DMS114 treated with DMSO at 0.1 percent for 48 hours (cell line): ENCODE measurements at regions not wholly inside any gene's neighbourhood (a gene's known extent, or its start where the extent isn't known, plus 50 kb on each side); places are given as distances from the start of the nearest gene placed in this dataset.

Source experiments
- DNase-seq: peaks from one replicate; lab custom pipeline; 2025; ENCODE audit not compliant: unreplicated experiment; lab: John Stamatoyannopoulos, UW

- no peak for DNase-seq
These were observed 227.6 kb upstream of the CHRNA7 start for GRCh38 chr15:31802761-31803160.

- DNase-seq: no peak
These were observed 226.9 kb upstream of the CHRNA7 start for GRCh38 chr15:31803388-31803884.

- DNase-seq: no peak
These were observed 225.1 kb upstream of the CHRNA7 start for GRCh38 chr15:31805090-31805662.

- no peak for DNase-seq
These were observed 224.2 kb upstream of the CHRNA7 start for GRCh38 chr15:31806106-31806505.

GRCh38 chr15:31811641-31812040 is 218.7 kb upstream of the CHRNA7 start:
- DNase-seq: no peak

- no peak for DNase-seq
These were observed 216.2 kb upstream of the CHRNA7 start for GRCh38 chr15:31814082-31814481.

GRCh38 chr15:31815411-31816155 is 214.7 kb upstream of the CHRNA7 start:
- DNase-seq: no peak

- DNase-seq: no peak
These were observed 207.9 kb upstream of the CHRNA7 start for GRCh38 chr15:31822463-31822862.

GRCh38 chr15:31824024-31824423 is 206.3 kb upstream of the CHRNA7 start:
- no peak for DNase-seq

- no peak for DNase-seq
These were observed 201.7 kb upstream of the CHRNA7 start for GRCh38 chr15:31828594-31828993.

GRCh38 chr15:31830591-31830990 is 199.7 kb upstream of the CHRNA7 start:
- no peak for DNase-seq

- no peak for DNase-seq
These were observed 198.7 kb upstream of the CHRNA7 start for GRCh38 chr15:31831596-31831995.

- no peak for DNase-seq
These were observed 195.7 kb upstream of the CHRNA7 start for GRCh38 chr15:31834654-31835053.

GRCh38 chr15:31839388-31839787 is 190.9 kb upstream of the CHRNA7 start:
- DNase-seq: no peak

- DNase-seq: no peak
These were observed 189.4 kb upstream of the CHRNA7 start for GRCh38 chr15:31840849-31841476.

- DNase-seq: no peak
These were observed 187.7 kb upstream of the CHRNA7 start for GRCh38 chr15:31842532-31843195.

GRCh38 chr15:31843426-31844055 is 186.8 kb upstream of the CHRNA7 start:
- DNase-seq: no peak

- DNase-seq: no peak
These were observed 184.5 kb upstream of the CHRNA7 start for GRCh38 chr15:31845791-31846190.

GRCh38 chr15:31847961-31848360 is 182.4 kb upstream of the CHRNA7 start:
- DNase-seq: no peak

- no peak for DNase-seq
These were observed 181.7 kb upstream of the CHRNA7 start for GRCh38 chr15:31848621-31849020.
